ENCODE measurements at regions not wholly inside any gene's neighbourhood (a gene's known extent, or its start where the extent isn't known, plus 50 kb on each side); places are given as distances from the start of the nearest gene placed in this dataset.

DNA sequence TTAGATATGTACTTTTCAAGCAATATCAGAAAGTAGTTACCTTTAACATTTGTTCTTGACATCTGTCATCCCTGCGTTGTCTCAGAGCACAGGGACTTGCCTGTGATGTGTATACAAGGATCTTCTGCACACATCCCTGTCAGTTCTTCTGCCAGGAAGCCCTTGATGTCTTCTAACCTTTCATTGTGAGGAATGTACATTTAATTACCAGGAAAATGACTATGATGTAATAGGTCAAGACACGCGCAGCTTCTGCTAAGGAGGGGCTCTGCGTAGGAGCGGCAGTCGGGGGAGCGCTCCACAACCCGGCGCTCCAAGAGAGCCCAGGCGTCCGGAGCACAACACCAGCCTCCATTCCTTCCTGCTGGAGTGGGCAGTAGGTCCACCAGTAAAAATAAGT, 119.7 kb downstream of the IRX2 start:
- dilution Hi-C loops (cut with MboI; ENCODE audit: extremely low pct_ligation_motif_present, low sequenced_read_pairs) = no loop called here
- H3K9me3 ChIP-seq (replicated peaks; ENCODE audit: control insufficient read depth, insufficient read depth, low read length) = peaks cover 4% of the 10 kb centered on the region
- FAIRE-seq = no peak

More for the DNA sequence above, 119.7 kb downstream of the IRX2 start:
- Histone ChIP-seq H3K36me3 (ENCODE audit: control insufficient read depth in 2 of 2, extremely low read depth in 1 of 2, insufficient read depth in 2 of 2, low read length in 2 of 2) (no peaks in the 10 kb centered on the region), H3K27me3 (ENCODE audit: control insufficient read depth in 2 of 2, insufficient read depth in 2 of 2, low read length in 2 of 2) (no peaks in the 10 kb centered on the region), H3K9ac (replicated peaks; ENCODE audit: extremely low read depth, insufficient read depth, low read length) (no peak overlapping the region), H2AFZ (ENCODE audit: low read depth, low read length) (no peak overlapping the region), H3K27ac (ENCODE audit: insufficient read depth, low read depth, low read length) (no peak overlapping the region), H3K4me3 (replicated peaks in 1 of 3; ENCODE audit: insufficient read depth in 1 of 3, low read depth in 1 of 3, low read length in 3 of 3) (no peak overlapping the region), H3K79me2 (ENCODE audit: control insufficient read depth, insufficient read depth, low read length) (no peaks in the 10 kb centered on the region), H3K4me1 (ENCODE audit: control insufficient read depth, extremely low read depth, insufficient read depth, low read length) (no peaks in the 10 kb centered on the region), H4K20me1 (replicated peaks; ENCODE audit: control insufficient read depth, extremely low read depth, insufficient read depth, low read length) (no peaks in the 10 kb centered on the region), H3K9me1 (replicated peaks; ENCODE audit: control insufficient read depth, extremely low read depth, insufficient read depth, low read length) (no peaks in the 10 kb centered on the region), H3K4me2 (ENCODE audit: insufficient read depth, low read length) (no peak overlapping the region)
- ChIA-PET CTCF (no interaction called here), POLR2A (no interaction called here)
- no peak for DNase-seq (ENCODE audit: low read depth, low spot score)
- TF ChIP-seq EZH2 (IDR thresholded peaks at IDR 0.05; ENCODE audit: borderline replicate concordance, low read depth, low read length, severe bottlenecking) (no peak), GATA2 (IDR thresholded peaks at IDR 0.05; ENCODE audit: insufficient read depth, insufficient read length, low read depth, low read length) (no peak), POLR2AphosphoS5 (IDR thresholded peaks at IDR 0.05; ENCODE audit: insufficient read depth, low read depth, low read length) (no peak), MYC (IDR thresholded peaks at IDR 0.05; ENCODE audit: low read depth, low read length) (no peak), FOS (IDR thresholded peaks at IDR 0.05; ENCODE audit: borderline replicate concordance, insufficient read depth, low read length) (no peak), JUN (IDR thresholded peaks at IDR 0.05; ENCODE audit: borderline replicate concordance, insufficient read depth, insufficient read length, low read depth) (no peak), POLR2A (IDR thresholded peaks at IDR 0.05; ENCODE audit: low read depth, low read length) (no peak)
- TF ChIP-seq, protein P1, sequence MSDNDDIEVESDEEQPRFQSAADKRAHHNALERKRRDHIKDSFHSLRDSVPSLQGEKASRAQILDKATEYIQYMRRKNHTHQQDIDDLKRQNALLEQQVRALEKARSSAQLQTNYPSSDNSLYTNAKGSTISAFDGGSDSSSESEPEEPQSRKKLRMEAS (IDR thresholded peaks at IDR 0.05; ENCODE audit: insufficient read depth, insufficient read length) = no peak
- TF ChIP-seq, protein P2, sequence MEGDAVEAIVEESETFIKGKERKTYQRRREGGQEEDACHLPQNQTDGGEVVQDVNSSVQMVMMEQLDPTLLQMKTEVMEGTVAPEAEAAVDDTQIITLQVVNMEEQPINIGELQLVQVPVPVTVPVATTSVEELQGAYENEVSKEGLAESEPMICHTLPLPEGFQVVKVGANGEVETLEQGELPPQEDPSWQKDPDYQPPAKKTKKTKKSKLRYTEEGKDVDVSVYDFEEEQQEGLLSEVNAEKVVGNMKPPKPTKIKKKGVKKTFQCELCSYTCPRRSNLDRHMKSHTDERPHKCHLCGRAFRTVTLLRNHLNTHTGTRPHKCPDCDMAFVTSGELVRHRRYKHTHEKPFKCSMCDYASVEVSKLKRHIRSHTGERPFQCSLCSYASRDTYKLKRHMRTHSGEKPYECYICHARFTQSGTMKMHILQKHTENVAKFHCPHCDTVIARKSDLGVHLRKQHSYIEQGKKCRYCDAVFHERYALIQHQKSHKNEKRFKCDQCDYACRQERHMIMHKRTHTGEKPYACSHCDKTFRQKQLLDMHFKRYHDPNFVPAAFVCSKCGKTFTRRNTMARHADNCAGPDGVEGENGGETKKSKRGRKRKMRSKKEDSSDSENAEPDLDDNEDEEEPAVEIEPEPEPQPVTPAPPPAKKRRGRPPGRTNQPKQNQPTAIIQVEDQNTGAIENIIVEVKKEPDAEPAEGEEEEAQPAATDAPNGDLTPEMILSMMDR (IDR thresholded peaks at IDR 0.05; ENCODE audit: extremely low read depth in 1 of 2, insufficient read depth in 1 of 2, low read depth in 1 of 2, low read length in 2 of 2) = no peak
- no TSS peak for BruUV-seq (replicated peaks)
- intact Hi-C loops (cut with micrococcal nuclease) = no loop called here

Measured in endothelial cell of umbilical vein (primary cell).